ENCODE measurements at regions not wholly inside any gene's neighbourhood (a gene's known extent, or its start where the extent isn't known, plus 50 kb on each side); places are given as distances from the start of the nearest gene placed in this dataset.

DNA sequence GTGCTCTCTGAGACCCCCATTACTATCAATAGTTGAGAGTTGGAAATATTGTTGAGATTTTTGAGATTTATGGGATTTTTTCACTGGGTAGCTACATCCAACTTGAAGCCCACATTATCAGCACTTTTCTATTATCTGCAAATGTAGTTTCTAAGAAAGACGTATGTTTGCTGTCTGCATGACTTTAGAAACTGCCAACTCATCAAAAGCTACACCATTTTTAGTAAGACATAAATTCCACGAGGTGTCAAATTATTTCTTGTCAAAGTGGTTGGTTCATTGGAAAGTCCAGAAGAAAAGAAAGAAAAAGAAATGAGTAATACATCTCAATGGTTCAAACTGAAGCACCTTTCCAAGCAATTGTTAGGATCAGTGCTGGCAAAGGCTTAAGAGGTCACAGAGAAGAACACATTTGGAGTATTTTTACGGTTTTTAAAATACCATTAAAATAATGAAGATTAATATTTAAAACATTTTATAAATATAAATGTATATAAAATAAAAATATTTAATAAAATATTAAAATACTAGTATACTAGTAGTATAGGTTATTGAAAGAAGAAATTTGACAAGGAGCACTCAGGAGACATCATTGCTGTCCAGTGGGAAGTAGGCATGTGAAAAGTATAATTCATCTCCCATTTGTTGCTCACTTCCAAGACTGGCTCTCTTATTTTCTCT, 463.5 kb downstream of the TAFA4 start:
- Histone ChIP-seq H3K36me3 (replicated peaks in 1 of 2; ENCODE audit: control insufficient read depth in 1 of 2, insufficient read depth in 2 of 2, low read length in 1 of 2) (no peaks in the 10 kb centered on the region), H3K27me3 (ENCODE audit: insufficient read depth) (no peaks in the 10 kb centered on the region), H3K4me3 (ENCODE audit: low read depth in 2 of 2, low read length in 1 of 2) (no peak overlapping the region), H3K79me2 (ENCODE audit: insufficient read depth) (no peaks in the 10 kb centered on the region), H2AFZ (ENCODE audit: low read depth) (no peak overlapping the region), H3F3A (replicated peaks; ENCODE audit: insufficient read depth) (no peaks in the 10 kb centered on the region), H3K4me2 (no peak overlapping the region), H3K9me3 (no peaks in the 10 kb centered on the region), H3K9ac (no peak overlapping the region), H3K4me1 (ENCODE audit: control insufficient read depth in 1 of 2, insufficient read depth in 2 of 2, low read depth in 1 of 2, low read length in 1 of 2) (no peaks in the 10 kb centered on the region), H3K9me2 (no peaks in the 10 kb centered on the region), H4K20me1 (ENCODE audit: insufficient read depth) (no peaks in the 10 kb centered on the region), H3K27ac (ENCODE audit: low read depth in 2 of 2, low read length in 1 of 2) (no peak overlapping the region)
- no peak for DNase-seq
- 6% methylated on average over 3 of the region's 3 CpGs for WGBS (ENCODE audit: low lambda C conversion rate)
- CTCF ChIA-PET: no interaction called here
- TF ChIP-seq TAF1 (IDR thresholded peaks at IDR 0.05; ENCODE audit: borderline replicate concordance, low read depth, low read length): no peak
- POLR2A ChIA-PET: no interaction called here

- Histone ChIP-seq H3K4me1 (ENCODE audit: control insufficient read depth in 1 of 2, insufficient read depth in 2 of 2, low read depth in 1 of 2, low read length in 1 of 2) (no peaks in the 10 kb centered on the region), H3K79me2 (ENCODE audit: insufficient read depth) (no peaks in the 10 kb centered on the region), H3F3A (replicated peaks; ENCODE audit: insufficient read depth) (no peaks in the 10 kb centered on the region), H3K9ac (no peak overlapping the region), H2AFZ (ENCODE audit: low read depth) (no peak overlapping the region), H4K20me1 (ENCODE audit: insufficient read depth) (no peaks in the 10 kb centered on the region), H3K4me3 (ENCODE audit: low read depth in 2 of 2, low read length in 1 of 2) (no peak overlapping the region), H3K9me2 (no peaks in the 10 kb centered on the region), H3K27me3 (ENCODE audit: insufficient read depth) (no peaks in the 10 kb centered on the region), H3K9me3 (no peaks in the 10 kb centered on the region), H3K4me2 (no peak overlapping the region), H3K36me3 (replicated peaks in 1 of 2; ENCODE audit: control insufficient read depth in 1 of 2, insufficient read depth in 2 of 2, low read length in 1 of 2) (no peaks in the 10 kb centered on the region), H3K27ac (ENCODE audit: low read depth in 2 of 2, low read length in 1 of 2) (no peak overlapping the region)
- POLR2A ChIA-PET: no interaction called here
- CTCF ChIA-PET: no interaction called here
- TF ChIP-seq RCOR1 (IDR thresholded peaks at IDR 0.05; ENCODE audit: low read length) (no peak), JUND (IDR thresholded peaks at IDR 0.05) (no peak), SMC3 (IDR thresholded peaks at IDR 0.05; ENCODE audit: low read depth, low read length) (no peak)
- no peak for DNase-seq
- WGBS (ENCODE audit: low lambda C conversion rate): 4% methylated on average over 2 of the region's 2 CpGs
These were observed 464.9 kb downstream of the TAFA4 start for GRCh38 chr3:68467465-68467864.

DNA sequence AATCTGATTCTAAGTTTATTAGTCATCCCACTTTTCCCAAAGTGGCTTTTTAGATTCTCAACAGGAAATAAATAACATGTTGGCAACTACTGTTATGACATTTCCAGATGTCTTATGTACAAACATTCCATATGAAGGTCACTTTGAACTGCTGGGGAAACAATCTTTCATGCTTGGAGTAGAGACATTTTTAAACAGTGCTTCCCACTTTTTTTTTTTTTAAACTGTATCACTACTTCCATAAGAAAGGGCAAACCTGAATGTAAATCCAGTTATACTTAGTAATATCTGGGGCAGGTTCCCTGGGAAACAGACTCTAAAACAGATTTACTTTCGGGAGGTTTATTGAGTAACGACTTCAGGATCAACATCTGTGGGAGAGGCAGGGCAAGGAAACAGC, 473.8 kb downstream of the TAFA4 start:
- 2% methylated on average over 2 of the region's 2 CpGs for WGBS (ENCODE audit: low lambda C conversion rate)
- Histone ChIP-seq H3F3A (replicated peaks; ENCODE audit: insufficient read depth) (no peaks in the 10 kb centered on the region), H3K4me2 (no peak overlapping the region), H3K36me3 (replicated peaks in 1 of 2; ENCODE audit: control insufficient read depth in 1 of 2, insufficient read depth in 2 of 2, low read length in 1 of 2) (no peaks in the 10 kb centered on the region), H3K4me3 (ENCODE audit: low read depth in 2 of 2, low read length in 1 of 2) (no peak overlapping the region), H3K79me2 (ENCODE audit: insufficient read depth) (no peaks in the 10 kb centered on the region), H3K27ac (ENCODE audit: low read depth in 2 of 2, low read length in 1 of 2) (no peak overlapping the region), H2AFZ (ENCODE audit: low read depth) (no peak overlapping the region), H3K9me2 (0 out of 2 replicates have a peak, but pooled peaks cover 3% of the 10 kb centered on the region), H3K9ac (no peak overlapping the region), H3K9me3 (no peaks in the 10 kb centered on the region), H3K27me3 (ENCODE audit: insufficient read depth) (no peaks in the 10 kb centered on the region), H4K20me1 (ENCODE audit: insufficient read depth) (no peaks in the 10 kb centered on the region), H3K4me1 (ENCODE audit: control insufficient read depth in 1 of 2, insufficient read depth in 2 of 2, low read depth in 1 of 2, low read length in 1 of 2) (no peaks in the 10 kb centered on the region)
- CTCF ChIA-PET: interaction anchor here (1.9 kb wide), 1 partner anchor 8 kb away, joined by 5 read pairs; no protein-coding TSS in a partner anchor
- DNase-seq: no peak
- TF ChIP-seq PBX3 (IDR thresholded peaks at IDR 0.05) (no peak), RAD21 (IDR thresholded peaks at IDR 0.05; ENCODE audit: low read length) (no peak)
- POLR2A ChIA-PET: no interaction called here
